ENCODE measurements at regions not wholly inside any gene's neighbourhood (a gene's known extent, or its start where the extent isn't known, plus 50 kb on each side); places are given as distances from the start of the nearest gene placed in this dataset.

DNA sequence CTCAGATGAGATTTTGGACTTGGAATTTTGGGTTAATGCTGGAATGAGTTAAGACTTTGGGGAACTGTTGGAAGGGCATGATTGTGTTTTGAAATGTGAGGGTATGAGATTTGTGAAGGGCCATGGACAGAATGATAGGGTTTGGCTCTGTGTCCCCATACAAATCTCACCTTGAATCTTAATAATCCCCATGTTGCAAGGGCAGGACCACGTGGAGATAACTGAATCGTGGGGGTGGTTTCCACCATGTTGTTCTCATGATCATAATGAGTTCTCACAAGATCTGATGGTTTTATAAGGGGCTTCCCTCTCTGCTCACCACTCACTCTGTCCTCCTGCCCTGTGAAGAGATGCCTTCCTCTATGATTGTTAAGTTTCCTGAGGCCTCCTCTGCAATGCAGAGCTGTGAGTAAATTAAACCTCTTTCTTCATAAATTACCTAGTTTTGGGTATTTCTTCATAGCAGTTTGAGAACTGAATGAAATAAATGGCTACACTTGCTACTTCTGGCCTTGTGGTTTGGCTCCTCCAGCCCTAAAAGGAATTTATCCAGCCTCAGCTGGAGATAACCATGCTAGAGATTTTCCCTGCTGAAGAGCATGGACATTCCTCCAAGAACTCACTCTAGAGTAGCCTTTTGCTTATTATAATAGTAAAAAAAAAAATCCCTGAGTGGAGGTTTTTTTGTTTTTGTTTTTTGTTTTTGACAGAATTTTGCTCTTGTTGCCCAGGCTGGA lies 144.3 kb upstream of the TFPI start:
- Histone ChIP-seq H3K36me3 (no peaks in the 10 kb centered on the region), H3K27ac (no peak overlapping the region), H3K4me1 (no peaks in the 10 kb centered on the region), H3K27me3 (no peaks in the 10 kb centered on the region), H3K4me3 (no peak overlapping the region), H3K9me3 (no peaks in the 10 kb centered on the region)
- in situ Hi-C loops (cut with MboI; ENCODE audit: low pct_ligation_motif_present in 1 of 4, low pct_unique_long_range_greater_than_20kb in 1 of 4, low sequenced_read_pairs in 3 of 4) (no loop called here), intact Hi-C loops (cut with DNase I; ENCODE audit: low total_unique reads) (no loop called here)
- 66% methylated on average over 2 of the region's 2 CpGs; no CpG with 5 or more reads in 1 of the 2 donors for WGBS, 2 donors (ENCODE audit: low coverage in 1 of 2)
- TF ChIP-seq EP300 (IDR thresholded peaks at IDR 0.05; ENCODE audit: low read depth) (no peak), POLR2AphosphoS5 (IDR thresholded peaks at IDR 0.05) (no peak), POLR2A (IDR thresholded peaks at IDR 0.05) (no peak)
- TF ChIP-seq, protein P1, sequence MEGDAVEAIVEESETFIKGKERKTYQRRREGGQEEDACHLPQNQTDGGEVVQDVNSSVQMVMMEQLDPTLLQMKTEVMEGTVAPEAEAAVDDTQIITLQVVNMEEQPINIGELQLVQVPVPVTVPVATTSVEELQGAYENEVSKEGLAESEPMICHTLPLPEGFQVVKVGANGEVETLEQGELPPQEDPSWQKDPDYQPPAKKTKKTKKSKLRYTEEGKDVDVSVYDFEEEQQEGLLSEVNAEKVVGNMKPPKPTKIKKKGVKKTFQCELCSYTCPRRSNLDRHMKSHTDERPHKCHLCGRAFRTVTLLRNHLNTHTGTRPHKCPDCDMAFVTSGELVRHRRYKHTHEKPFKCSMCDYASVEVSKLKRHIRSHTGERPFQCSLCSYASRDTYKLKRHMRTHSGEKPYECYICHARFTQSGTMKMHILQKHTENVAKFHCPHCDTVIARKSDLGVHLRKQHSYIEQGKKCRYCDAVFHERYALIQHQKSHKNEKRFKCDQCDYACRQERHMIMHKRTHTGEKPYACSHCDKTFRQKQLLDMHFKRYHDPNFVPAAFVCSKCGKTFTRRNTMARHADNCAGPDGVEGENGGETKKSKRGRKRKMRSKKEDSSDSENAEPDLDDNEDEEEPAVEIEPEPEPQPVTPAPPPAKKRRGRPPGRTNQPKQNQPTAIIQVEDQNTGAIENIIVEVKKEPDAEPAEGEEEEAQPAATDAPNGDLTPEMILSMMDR (IDR thresholded peaks at IDR 0.05) = no peak
- no peak for DNase-seq

GRCh38 chr2:187702157-187702556 lies 147.9 kb upstream of the TFPI start:
- no peak overlapping the region for H3K27ac ChIP-seq
- no peaks in the 10 kb centered on the region for H3K9me3 ChIP-seq
- H3K4me3 ChIP-seq = no peak overlapping the region
- no peak for TF ChIP-seq POLR2A (IDR thresholded peaks at IDR 0.05)
- TF ChIP-seq EP300 (IDR thresholded peaks at IDR 0.05; ENCODE audit: low read depth) = no peak
- no peak for TF ChIP-seq POLR2AphosphoS5 (IDR thresholded peaks at IDR 0.05)
- TF ChIP-seq, protein P1 (IDR thresholded peaks at IDR 0.05) = no peak
- no peak for DNase-seq
- 54% methylated on average over 1 of the region's 1 CpG; no CpG with 5 or more reads in 1 of the 2 donors for WGBS, 2 donors (ENCODE audit: low coverage in 1 of 2)
- in situ Hi-C loops (cut with MboI; ENCODE audit: low pct_ligation_motif_present in 1 of 4, low pct_unique_long_range_greater_than_20kb in 1 of 4, low sequenced_read_pairs in 3 of 4) (no loop called here), intact Hi-C loops (cut with DNase I; ENCODE audit: low total_unique reads) (no loop called here)
- no peaks in the 10 kb centered on the region for H3K27me3 ChIP-seq
- H3K4me1 ChIP-seq = no peaks in the 10 kb centered on the region
- H3K36me3 ChIP-seq = no peaks in the 10 kb centered on the region

DNA sequence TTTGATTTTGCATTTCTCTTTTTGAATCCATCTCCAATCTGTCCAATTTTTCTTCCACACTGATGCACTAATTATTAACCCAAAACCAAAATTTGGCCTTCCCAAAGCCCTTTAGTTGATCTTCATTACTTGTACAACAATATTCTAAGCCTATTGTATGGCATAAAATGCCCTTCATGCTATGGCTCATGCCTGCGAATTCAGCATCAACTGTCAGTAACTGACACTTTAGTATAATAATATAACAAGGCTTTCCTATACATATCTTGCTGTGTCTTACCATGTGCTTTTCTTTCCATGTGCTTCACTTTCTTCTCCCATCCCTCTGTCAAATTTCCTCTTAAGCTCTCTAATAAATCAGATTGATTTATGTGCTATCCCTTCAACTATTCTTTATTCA lies 154.0 kb upstream of the TFPI start:
- in situ Hi-C loops (cut with MboI; ENCODE audit: low pct_ligation_motif_present in 1 of 4, low pct_unique_long_range_greater_than_20kb in 1 of 4, low sequenced_read_pairs in 3 of 4) (no loop called here), intact Hi-C loops (cut with DNase I; ENCODE audit: low total_unique reads) (no loop called here)
- DNase-seq = no peak
- H3K4me3 ChIP-seq = no peak overlapping the region
- no peaks in the 10 kb centered on the region for H3K27me3 ChIP-seq
- no peaks in the 10 kb centered on the region for H3K4me1 ChIP-seq
- no peak for TF ChIP-seq EP300 (IDR thresholded peaks at IDR 0.05; ENCODE audit: low read depth)
- TF ChIP-seq POLR2AphosphoS5 (IDR thresholded peaks at IDR 0.05) = no peak
- no peak for TF ChIP-seq POLR2A (IDR thresholded peaks at IDR 0.05)
- TF ChIP-seq, protein P1 (IDR thresholded peaks at IDR 0.05) = no peak
- no peak overlapping the region for H3K27ac ChIP-seq
- WGBS, 2 donors (ENCODE audit: low coverage in 1 of 2) = 89% methylated on average over 1 of the region's 1 CpG; no CpG with 5 or more reads in 1 of the 2 donors
- H3K36me3 ChIP-seq = no peaks in the 10 kb centered on the region
- no peaks in the 10 kb centered on the region for H3K9me3 ChIP-seq

- H3K4me3 ChIP-seq = no peak overlapping the region
- WGBS, 2 donors (ENCODE audit: low coverage in 1 of 2) = 84 to 86% methylated on average over 2 of the region's 2 CpGs
- no peak overlapping the region for H3K27ac ChIP-seq
- no peaks in the 10 kb centered on the region for H3K27me3 ChIP-seq
- H3K9me3 ChIP-seq = no peaks in the 10 kb centered on the region
- TF ChIP-seq POLR2AphosphoS5 (IDR thresholded peaks at IDR 0.05) = no peak
- TF ChIP-seq POLR2A (IDR thresholded peaks at IDR 0.05) = no peak
- no peak for TF ChIP-seq EP300 (IDR thresholded peaks at IDR 0.05; ENCODE audit: low read depth)
- TF ChIP-seq, protein P1 (IDR thresholded peaks at IDR 0.05) = no peak
- no peak for DNase-seq
- H3K36me3 ChIP-seq = no peaks in the 10 kb centered on the region
- no peaks in the 10 kb centered on the region for H3K4me1 ChIP-seq
- in situ Hi-C loops (cut with MboI; ENCODE audit: low pct_ligation_motif_present in 1 of 4, low pct_unique_long_range_greater_than_20kb in 1 of 4, low sequenced_read_pairs in 3 of 4) = no loop called here
- intact Hi-C loops (cut with DNase I; ENCODE audit: low total_unique reads) = no loop called here
Measured at GRCh38 chr2:187709065-187709464, 154.8 kb upstream of the TFPI start.
